AG08396 (cell line): ENCODE measurements at regions not wholly inside any gene's neighbourhood (a gene's known extent, or its start where the extent isn't known, plus 50 kb on each side); places are given as distances from the start of the nearest gene placed in this dataset.
"Not testable (repeated sequence)": the region's sequence is repeated elsewhere in the genome, so short reads cannot be mapped to it uniquely, and the experiment has no call there.

Experiments used
- DNase-seq: peaks from one replicate; pipeline ENCODE4 v3.0.0; 2012; ENCODE audit warnings: low spot score, mixed read lengths

GRCh38 chr2:90224767-90225166 lies 1533.3 kb downstream of the RPIA start:
- DNase-seq = not testable (repeated sequence)

- DNase-seq = not testable (repeated sequence)
Measured at GRCh38 chr2:90226465-90227072, 1535.1 kb downstream of the RPIA start.

- not testable (repeated sequence) for DNase-seq
Measured at GRCh38 chr2:90231199-90231598, 1539.7 kb downstream of the RPIA start.

GRCh38 chr2:90235452-90235851 lies 1544.0 kb downstream of the RPIA start:
- DNase-seq = not testable (repeated sequence)

GRCh38 chr2:90237923-90238361 lies 1546.5 kb downstream of the RPIA start:
- DNase-seq = peak; percentile 2

- DNase-seq = not testable (repeated sequence)
Measured at GRCh38 chr2:90238505-90239230, 1547.2 kb downstream of the RPIA start.

GRCh38 chr2:90239769-90240168 lies 1548.3 kb downstream of the RPIA start:
- DNase-seq = not testable (repeated sequence)

- DNase-seq = not testable (repeated sequence)
Measured at GRCh38 chr2:90244902-90245765, 1553.7 kb downstream of the RPIA start.

- DNase-seq = not testable (repeated sequence)
Measured at GRCh38 chr2:90248400-90248799, 1556.9 kb downstream of the RPIA start.

GRCh38 chr2:90250350-90250749 lies 1558.9 kb downstream of the RPIA start:
- DNase-seq = not testable (repeated sequence)

GRCh38 chr2:90251576-90251975 lies 1560.1 kb downstream of the RPIA start:
- not testable (repeated sequence) for DNase-seq

GRCh38 chr2:90253306-90253705 lies 1561.8 kb downstream of the RPIA start:
- not testable (repeated sequence) for DNase-seq

GRCh38 chr2:90266888-90267287 lies 1575.4 kb downstream of the RPIA start:
- DNase-seq = not testable (repeated sequence)

GRCh38 chr2:90287751-90288150 lies 1596.3 kb downstream of the RPIA start:
- DNase-seq = not testable (repeated sequence)

- DNase-seq = not testable (repeated sequence)
Measured at GRCh38 chr2:90288396-90288795, 1596.9 kb downstream of the RPIA start.

- DNase-seq = not testable (repeated sequence)
Measured at GRCh38 chr2:90289291-90289980, 1598.0 kb downstream of the RPIA start.

GRCh38 chr2:90290701-90291100 lies 1599.2 kb downstream of the RPIA start:
- DNase-seq = not testable (repeated sequence)

- not testable (repeated sequence) for DNase-seq
Measured at GRCh38 chr2:90291168-90291883, 1599.9 kb downstream of the RPIA start.

- DNase-seq = not testable (repeated sequence)
Measured at GRCh38 chr2:90291934-90292333, 1600.5 kb downstream of the RPIA start.

GRCh38 chr2:90292451-90292850 lies 1601.0 kb downstream of the RPIA start:
- DNase-seq = not testable (repeated sequence)

GRCh38 chr2:90293224-90293623 lies 1601.8 kb downstream of the RPIA start:
- not testable (repeated sequence) for DNase-seq
